ENCODE measurements at regions not wholly inside any gene's neighbourhood (a gene's known extent, or its start where the extent isn't known, plus 50 kb on each side); places are given as distances from the start of the nearest gene placed in this dataset.
"Not testable (repeated sequence)": the region's sequence is repeated elsewhere in the genome, so short reads cannot be mapped to it uniquely, and the experiment has no call there.

- Histone ChIP-seq H3K9ac (ENCODE audit: low read length) (no peak overlapping the region), H3K4me3 (ENCODE audit: low read length) (no peak overlapping the region)
Measured at GRCh38 chr18:34514957-34515356, 195.1 kb upstream of the DTNA start.

GRCh38 chr18:34516355-34516754 is 193.7 kb upstream of the DTNA start:
- not testable (repeated sequence) for H3K27me3 ChIP-seq (ENCODE audit: control insufficient read depth, insufficient read depth, low read length); H3K36me3 ChIP-seq (ENCODE audit: control insufficient read depth, insufficient read depth, low read length); H3K4me3 ChIP-seq (ENCODE audit: low read length); H3K4me1 ChIP-seq (ENCODE audit: control insufficient read depth, insufficient read depth, low read length); H3K9ac ChIP-seq (ENCODE audit: low read length); H3K9me3 ChIP-seq (ENCODE audit: control insufficient read depth, low read length)

More at GRCh38 chr18:34514957-34515356, 195.1 kb upstream of the DTNA start:
- Histone ChIP-seq H3K4me1 (ENCODE audit: control insufficient read depth, insufficient read depth, low read length) (no peaks in the 10 kb centered on the region), H3K9me3 (ENCODE audit: control insufficient read depth, low read length) (no peaks in the 10 kb centered on the region), H3K27me3 (ENCODE audit: control insufficient read depth, insufficient read depth, low read length) (no peaks in the 10 kb centered on the region), H3K36me3 (ENCODE audit: control insufficient read depth, insufficient read depth, low read length) (no peaks in the 10 kb centered on the region)

- not testable (repeated sequence) for H3K27me3 ChIP-seq (ENCODE audit: control insufficient read depth, insufficient read depth, low read length); H3K4me3 ChIP-seq (ENCODE audit: low read length); H3K36me3 ChIP-seq (ENCODE audit: control insufficient read depth, insufficient read depth, low read length); H3K9me3 ChIP-seq (ENCODE audit: control insufficient read depth, low read length); H3K9ac ChIP-seq (ENCODE audit: low read length); H3K4me1 ChIP-seq (ENCODE audit: control insufficient read depth, insufficient read depth, low read length)
Measured at GRCh38 chr18:34516996-34517395, 193.1 kb upstream of the DTNA start.

- H3K27me3 ChIP-seq (ENCODE audit: control insufficient read depth, insufficient read depth, low read length), result no peaks in the 10 kb centered on the region
- no peak overlapping the region for H3K9ac ChIP-seq (ENCODE audit: low read length)
- no peaks in the 10 kb centered on the region for H3K36me3 ChIP-seq (ENCODE audit: control insufficient read depth, insufficient read depth, low read length)
Measured at GRCh38 chr18:34521040-34521439, 189.1 kb upstream of the DTNA start.

GRCh38 chr18:34522603-34523002 is 187.5 kb upstream of the DTNA start:
- Histone ChIP-seq H3K4me3 (ENCODE audit: low read length) (no peak overlapping the region), H3K4me1 (ENCODE audit: control insufficient read depth, insufficient read depth, low read length) (no peaks in the 10 kb centered on the region), H3K9me3 (ENCODE audit: control insufficient read depth, low read length) (no peaks in the 10 kb centered on the region), H3K27me3 (ENCODE audit: control insufficient read depth, insufficient read depth, low read length) (no peaks in the 10 kb centered on the region), H3K36me3 (ENCODE audit: control insufficient read depth, insufficient read depth, low read length) (no peaks in the 10 kb centered on the region), H3K9ac (ENCODE audit: low read length) (no peak overlapping the region)

More at GRCh38 chr18:34521040-34521439, 189.1 kb upstream of the DTNA start:
- no peak overlapping the region for H3K4me3 ChIP-seq (ENCODE audit: low read length)
- H3K4me1 ChIP-seq (ENCODE audit: control insufficient read depth, insufficient read depth, low read length), result no peaks in the 10 kb centered on the region
- H3K9me3 ChIP-seq (ENCODE audit: control insufficient read depth, low read length), result no peaks in the 10 kb centered on the region

GRCh38 chr18:34525244-34525643 is 184.9 kb upstream of the DTNA start:
- H3K9me3 ChIP-seq (ENCODE audit: control insufficient read depth, low read length), result no peaks in the 10 kb centered on the region
- no peaks in the 10 kb centered on the region for H3K27me3 ChIP-seq (ENCODE audit: control insufficient read depth, insufficient read depth, low read length)
- no peaks in the 10 kb centered on the region for H3K4me1 ChIP-seq (ENCODE audit: control insufficient read depth, insufficient read depth, low read length)
- no peak overlapping the region for H3K9ac ChIP-seq (ENCODE audit: low read length)
- no peaks in the 10 kb centered on the region for H3K36me3 ChIP-seq (ENCODE audit: control insufficient read depth, insufficient read depth, low read length)
- H3K4me3 ChIP-seq (ENCODE audit: low read length), result no peak overlapping the region

GRCh38 chr18:34528177-34528576 is 181.9 kb upstream of the DTNA start:
- no peak overlapping the region for H3K4me3 ChIP-seq (ENCODE audit: low read length)
- H3K9me3 ChIP-seq (ENCODE audit: control insufficient read depth, low read length), result no peaks in the 10 kb centered on the region
- H3K36me3 ChIP-seq (ENCODE audit: control insufficient read depth, insufficient read depth, low read length), result no peaks in the 10 kb centered on the region
- no peaks in the 10 kb centered on the region for H3K4me1 ChIP-seq (ENCODE audit: control insufficient read depth, insufficient read depth, low read length)
- H3K27me3 ChIP-seq (ENCODE audit: control insufficient read depth, insufficient read depth, low read length), result no peaks in the 10 kb centered on the region
- H3K9ac ChIP-seq (ENCODE audit: low read length), result no peak overlapping the region

GRCh38 chr18:34529358-34530335 is 180.5 kb upstream of the DTNA start:
- H3K9me3 ChIP-seq (ENCODE audit: control insufficient read depth, low read length), result no peaks in the 10 kb centered on the region
- no peaks in the 10 kb centered on the region for H3K27me3 ChIP-seq (ENCODE audit: control insufficient read depth, insufficient read depth, low read length)
- H3K9ac ChIP-seq (ENCODE audit: low read length), result no peak overlapping the region
- H3K4me3 ChIP-seq (ENCODE audit: low read length), result no peak overlapping the region
- no peaks in the 10 kb centered on the region for H3K36me3 ChIP-seq (ENCODE audit: control insufficient read depth, insufficient read depth, low read length)
- H3K4me1 ChIP-seq (ENCODE audit: control insufficient read depth, insufficient read depth, low read length), result no peaks in the 10 kb centered on the region

- Histone ChIP-seq H3K27me3 (ENCODE audit: control insufficient read depth, insufficient read depth, low read length) (no peaks in the 10 kb centered on the region), H3K4me1 (ENCODE audit: control insufficient read depth, insufficient read depth, low read length) (no peaks in the 10 kb centered on the region), H3K9me3 (ENCODE audit: control insufficient read depth, low read length) (no peaks in the 10 kb centered on the region), H3K36me3 (ENCODE audit: control insufficient read depth, insufficient read depth, low read length) (no peaks in the 10 kb centered on the region), H3K4me3 (ENCODE audit: low read length) (no peak overlapping the region), H3K9ac (ENCODE audit: low read length) (no peak overlapping the region)
Measured at GRCh38 chr18:34531110-34531509, 179.0 kb upstream of the DTNA start.

- not testable (repeated sequence) for H3K4me3 ChIP-seq (ENCODE audit: low read length); H3K4me1 ChIP-seq (ENCODE audit: control insufficient read depth, insufficient read depth, low read length); H3K36me3 ChIP-seq (ENCODE audit: control insufficient read depth, insufficient read depth, low read length); H3K9ac ChIP-seq (ENCODE audit: low read length); H3K27me3 ChIP-seq (ENCODE audit: control insufficient read depth, insufficient read depth, low read length); H3K9me3 ChIP-seq (ENCODE audit: control insufficient read depth, low read length)
Measured at GRCh38 chr18:34534642-34535041, 175.5 kb upstream of the DTNA start.

GRCh38 chr18:34540897-34541296 is 169.2 kb upstream of the DTNA start:
- Histone ChIP-seq H3K27me3 (ENCODE audit: control insufficient read depth, insufficient read depth, low read length) (no peaks in the 10 kb centered on the region), H3K36me3 (ENCODE audit: control insufficient read depth, insufficient read depth, low read length) (no peaks in the 10 kb centered on the region), H3K9me3 (ENCODE audit: control insufficient read depth, low read length) (no peaks in the 10 kb centered on the region), H3K4me1 (ENCODE audit: control insufficient read depth, insufficient read depth, low read length) (no peaks in the 10 kb centered on the region), H3K9ac (ENCODE audit: low read length) (no peak overlapping the region), H3K4me3 (ENCODE audit: low read length) (no peak overlapping the region)

- no peaks in the 10 kb centered on the region for H3K9me3 ChIP-seq (ENCODE audit: control insufficient read depth, low read length)
- no peak overlapping the region for H3K9ac ChIP-seq (ENCODE audit: low read length)
- no peaks in the 10 kb centered on the region for H3K4me1 ChIP-seq (ENCODE audit: control insufficient read depth, insufficient read depth, low read length)
- H3K27me3 ChIP-seq (ENCODE audit: control insufficient read depth, insufficient read depth, low read length), result no peaks in the 10 kb centered on the region
- H3K4me3 ChIP-seq (ENCODE audit: low read length), result no peak overlapping the region
- no peaks in the 10 kb centered on the region for H3K36me3 ChIP-seq (ENCODE audit: control insufficient read depth, insufficient read depth, low read length)
Measured at GRCh38 chr18:34542625-34543024, 167.5 kb upstream of the DTNA start.
